ENCODE measurements at regions not wholly inside any gene's neighbourhood (a gene's known extent, or its start where the extent isn't known, plus 50 kb on each side); places are given as distances from the start of the nearest gene placed in this dataset.

GRCh38 chr18:73636355-73636754 lies 511.3 kb downstream of the FBXO15 start:
- TF ChIP-seq CTCF (IDR thresholded peaks at IDR 0.05) (no peak), EP300 (IDR thresholded peaks at IDR 0.05; ENCODE audit: low read depth) (no peak)

All from transverse colon (tissue), 3 donors.